HepG2 (cell line): ENCODE measurements at regions not wholly inside any gene's neighbourhood (a gene's known extent, or its start where the extent isn't known, plus 50 kb on each side); places are given as distances from the start of the nearest gene placed in this dataset.

ENCODE experiments used
- ARID3A ChIP-seq: IDR thresholded peaks from 2 replicates; pipeline ENCODE4 v1.6.1; 2012; ENCODE audit warnings: low read depth, low read length, improper control_type of control experiment
- DR1 ChIP-seq: sonication (generic); formaldehyde crosslinking; IDR thresholded peaks from 2 replicates; pipeline ENCODE4 v1.8.0; 2021; ENCODE audit warnings: mild to moderate bottlenecking, missing genetic modification reagents, inconsistent platforms
- HDAC1 ChIP-seq: sonication (generic); formaldehyde crosslinking; IDR thresholded peaks from 2 replicates; pipeline ENCODE4 v1.5.1; 2020; ENCODE audit warnings: mild to moderate bottlenecking, missing genetic modification reagents
- KMT2A ChIP-seq: sonication (generic); formaldehyde crosslinking; IDR thresholded peaks from 2 replicates; pipeline ENCODE4 v1.4.0; 2020; ENCODE audit warnings: missing genetic modification reagents
- MED8 ChIP-seq: sonication (generic); formaldehyde crosslinking; IDR thresholded peaks from 2 replicates; pipeline ENCODE4 v1.8.1; 2023; ENCODE audit warnings: mild to moderate bottlenecking, missing genetic modification reagents; ENCODE audit not compliant: insufficient replicate concordance
- MIXL1 ChIP-seq: IDR thresholded peaks from 2 replicates; pipeline ENCODE4 v1.6.1; 2016
- PCBP2 ChIP-seq: fragments of 200-400 bp; formaldehyde crosslinking; optimal IDR thresholded peaks from 2 replicates; pipeline ENCODE3; 2018; ENCODE audit warnings: low read length, low read depth; ENCODE audit not compliant: poor library complexity, severe bottlenecking
- TCF7L2 ChIP-seq: IDR thresholded peaks from 2 replicates; pipeline ENCODE4 v1.6.1; 2011; ENCODE audit warnings: mild to moderate bottlenecking, low read depth, low read length, moderate library complexity
- ZC3H13 ChIP-seq: sonication (generic); formaldehyde crosslinking; IDR thresholded peaks from 2 replicates; pipeline ENCODE4 v1.8.1; 2023; ENCODE audit warnings: mild to moderate bottlenecking, missing genetic modification reagents, moderate library complexity
- ZEB1 ChIP-seq: IDR thresholded peaks from 2 replicates; pipeline ENCODE4 v1.6.1; 2012; ENCODE audit warnings: mild to moderate bottlenecking, low read depth, inconsistent platforms; ENCODE audit not compliant: insufficient replicate concordance
- ZNF225 ChIP-seq: sonication (generic); formaldehyde crosslinking; IDR thresholded peaks from 2 replicates; pipeline ENCODE4 v1.4.0; 2020; ENCODE audit warnings: mild to moderate bottlenecking, missing genetic modification reagents
- ZNF3 ChIP-seq: IDR thresholded peaks from 2 replicates; pipeline ENCODE4 v1.7.0; 2017; ENCODE audit warnings: inconsistent platforms
- ZNF431 ChIP-seq: sonication (generic); formaldehyde crosslinking; IDR thresholded peaks from 2 replicates; pipeline ENCODE4 v1.9.0; 2022; ENCODE audit warnings: missing genetic modification reagents, low read depth, mild to moderate bottlenecking, borderline replicate concordance
- ZNF609 ChIP-seq: sonication (generic); formaldehyde crosslinking; IDR thresholded peaks from 2 replicates; pipeline ENCODE4 v1.4.0; 2020; ENCODE audit warnings: mild to moderate bottlenecking, missing genetic modification reagents, borderline replicate concordance
- ZNF737 ChIP-seq: sonication (generic); formaldehyde crosslinking; IDR thresholded peaks from 2 replicates; pipeline ENCODE4 v1.5.0; 2020; ENCODE audit warnings: missing genetic modification reagents, mild to moderate bottlenecking, borderline replicate concordance
- ZNF766 ChIP-seq: sonication (generic); formaldehyde crosslinking; IDR thresholded peaks from 2 replicates; pipeline ENCODE4 v1.5.0; 2020; ENCODE audit warnings: missing genetic modification reagents, borderline replicate concordance
- ZNF776 ChIP-seq: sonication (generic); formaldehyde crosslinking; IDR thresholded peaks from 2 replicates; pipeline ENCODE4 v1.4.0; 2020; ENCODE audit warnings: mild to moderate bottlenecking, missing genetic modification reagents
- TF ChIP-seq, protein P1 (sequence below): sonication (generic); formaldehyde crosslinking; IDR thresholded peaks from 2 replicates; pipeline ENCODE4 v1.9.0; 2021; ENCODE audit warnings: missing genetic modification reagents, borderline replicate concordance
- TF ChIP-seq, protein P2 (sequence below): sonication (generic); formaldehyde crosslinking; IDR thresholded peaks from 2 replicates; pipeline ENCODE4 v1.4.0; 2020; ENCODE audit warnings: missing genetic modification reagents
- TF ChIP-seq, protein P3 (sequence below): sonication (generic); formaldehyde crosslinking; IDR thresholded peaks from 2 replicates; pipeline ENCODE4 v1.8.1; 2023; ENCODE audit warnings: missing genetic modification reagents, inconsistent platforms, borderline replicate concordance

- peak; percentile 45; the same call in 1 of the 2 replicates for TF ChIP-seq ARID3A
- 0 out of 2 replicates have a peak, but pooled peaks have one; percentile 35 for TF ChIP-seq TCF7L2
- TF ChIP-seq, protein P1, sequence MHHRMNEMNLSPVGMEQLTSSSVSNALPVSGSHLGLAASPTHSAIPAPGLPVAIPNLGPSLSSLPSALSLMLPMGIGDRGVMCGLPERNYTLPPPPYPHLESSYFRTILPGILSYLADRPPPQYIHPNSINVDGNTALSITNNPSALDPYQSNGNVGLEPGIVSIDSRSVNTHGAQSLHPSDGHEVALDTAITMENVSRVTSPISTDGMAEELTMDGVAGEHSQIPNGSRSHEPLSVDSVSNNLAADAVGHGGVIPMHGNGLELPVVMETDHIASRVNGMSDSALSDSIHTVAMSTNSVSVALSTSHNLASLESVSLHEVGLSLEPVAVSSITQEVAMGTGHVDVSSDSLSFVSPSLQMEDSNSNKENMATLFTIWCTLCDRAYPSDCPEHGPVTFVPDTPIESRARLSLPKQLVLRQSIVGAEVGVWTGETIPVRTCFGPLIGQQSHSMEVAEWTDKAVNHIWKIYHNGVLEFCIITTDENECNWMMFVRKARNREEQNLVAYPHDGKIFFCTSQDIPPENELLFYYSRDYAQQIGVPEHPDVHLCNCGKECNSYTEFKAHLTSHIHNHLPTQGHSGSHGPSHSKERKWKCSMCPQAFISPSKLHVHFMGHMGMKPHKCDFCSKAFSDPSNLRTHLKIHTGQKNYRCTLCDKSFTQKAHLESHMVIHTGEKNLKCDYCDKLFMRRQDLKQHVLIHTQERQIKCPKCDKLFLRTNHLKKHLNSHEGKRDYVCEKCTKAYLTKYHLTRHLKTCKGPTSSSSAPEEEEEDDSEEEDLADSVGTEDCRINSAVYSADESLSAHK (CRISPR knock-in tag) = no peak
- no peak for TF ChIP-seq ZNF3 (CRISPR knock-in tag)
- no peak for TF ChIP-seq ZC3H13 (CRISPR knock-in tag)
- TF ChIP-seq KMT2A (CRISPR knock-in tag) = no peak
- TF ChIP-seq ZNF431 (CRISPR knock-in tag) = no peak
- TF ChIP-seq ZNF225 (CRISPR knock-in tag) = no peak
- TF ChIP-seq, protein P2, sequence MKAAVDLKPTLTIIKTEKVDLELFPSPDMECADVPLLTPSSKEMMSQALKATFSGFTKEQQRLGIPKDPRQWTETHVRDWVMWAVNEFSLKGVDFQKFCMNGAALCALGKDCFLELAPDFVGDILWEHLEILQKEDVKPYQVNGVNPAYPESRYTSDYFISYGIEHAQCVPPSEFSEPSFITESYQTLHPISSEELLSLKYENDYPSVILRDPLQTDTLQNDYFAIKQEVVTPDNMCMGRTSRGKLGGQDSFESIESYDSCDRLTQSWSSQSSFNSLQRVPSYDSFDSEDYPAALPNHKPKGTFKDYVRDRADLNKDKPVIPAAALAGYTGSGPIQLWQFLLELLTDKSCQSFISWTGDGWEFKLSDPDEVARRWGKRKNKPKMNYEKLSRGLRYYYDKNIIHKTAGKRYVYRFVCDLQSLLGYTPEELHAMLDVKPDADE (CRISPR knock-in tag) = no peak
- TF ChIP-seq ZNF766 (CRISPR knock-in tag) = no peak
- TF ChIP-seq ZNF609 (CRISPR knock-in tag) = no peak
- TF ChIP-seq HDAC1 = no peak
- TF ChIP-seq ZEB1 = no peak
- no peak for TF ChIP-seq ZNF737 (CRISPR knock-in tag)
- no peak for TF ChIP-seq MIXL1 (CRISPR knock-in tag)
- no peak for TF ChIP-seq DR1 (CRISPR knock-in tag)
- TF ChIP-seq ZNF776 = no peak
- no peak for TF ChIP-seq MED8 (CRISPR knock-in tag)
- TF ChIP-seq, protein P3, sequence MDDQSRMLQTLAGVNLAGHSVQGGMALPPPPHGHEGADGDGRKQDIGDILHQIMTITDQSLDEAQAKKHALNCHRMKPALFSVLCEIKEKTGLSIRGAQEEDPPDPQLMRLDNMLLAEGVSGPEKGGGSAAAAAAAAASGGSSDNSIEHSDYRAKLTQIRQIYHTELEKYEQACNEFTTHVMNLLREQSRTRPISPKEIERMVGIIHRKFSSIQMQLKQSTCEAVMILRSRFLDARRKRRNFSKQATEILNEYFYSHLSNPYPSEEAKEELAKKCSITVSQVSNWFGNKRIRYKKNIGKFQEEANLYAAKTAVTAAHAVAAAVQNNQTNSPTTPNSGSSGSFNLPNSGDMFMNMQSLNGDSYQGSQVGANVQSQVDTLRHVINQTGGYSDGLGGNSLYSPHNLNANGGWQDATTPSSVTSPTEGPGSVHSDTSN = no peak
- no peak for TF ChIP-seq PCBP2
Measured at GRCh38 chr14:53882684-53883083, 73.9 kb downstream of the BMP4 start (continued).
